A549 (cell line): ENCODE measurements at regions not wholly inside any gene's neighbourhood (a gene's known extent, or its start where the extent isn't known, plus 50 kb on each side); places are given as distances from the start of the nearest gene placed in this dataset.

Experiments used
- ATAC-seq, 2 experiments: fragments of 200-7000 bp in 1 of 2; fragments of >200 bp in 1 of 2; cut with Nextera tagmentation in 1 of 2; cut with Tn5 transposase in 1 of 2; 3 replicates each; pipeline versions ENCODE4 v1.8.0 to v1.9.1; 2018 to 2020; ENCODE audit warnings: mild to moderate bottlenecking in 1 of 2, moderate library complexity in 1 of 2
- CTCF ChIA-PET: fragments of 300-600 bp; sonication (Branson Sonifier 250); formaldehyde crosslinking; extraction: SDS; loops from one replicate; lab custom pipeline; 2021; ENCODE audit warnings: antibody characterized with exemption, inconsistent platforms; lab: Yijun Ruan, JAX
- POLR2A ChIA-PET: fragments of 350-600 bp; formaldehyde crosslinking; extraction: SDS; loops from one replicate; lab custom pipeline; 2021; ENCODE audit warnings: antibody characterized with exemption, inconsistent platforms; lab: Yijun Ruan, JAX
- DNase-seq, 2 experiments: peaks; one replicate each; pipeline versions ENCODE4 v3.0.0 to v3.0.0-alpha.2; 2011 to 2016; ENCODE audit warnings: low read depth in 1 of 2, low spot score in 1 of 2
- FAIRE-seq: peaks from 2 replicates; lab custom pipeline; 2011; peaks lifted over from hg19 to GRCh38; lab: Jason Lieb, UNC
- H3K27ac ChIP-seq, 2 experiments: fragments of >200 bp; sonication (Bioruptor Twin); formaldehyde crosslinking; 3 replicates each; pipeline ENCODE4 v1.5.1; 2016 to 2017
- H3K4me1 ChIP-seq: fragments of >200 bp; sonication (Bioruptor Twin); formaldehyde crosslinking; 3 replicates; pipeline ENCODE4 v1.6.1; 2016
- H3K4me2 ChIP-seq: fragments of >200 bp; sonication (Bioruptor Twin); formaldehyde crosslinking; 3 replicates; pipeline ENCODE4 v1.6.1; 2016
- H3K4me3 ChIP-seq: fragments of >200 bp; sonication (Bioruptor Twin); formaldehyde crosslinking; 3 replicates; pipeline ENCODE4 v1.5.1; 2016
- H3K9me3 ChIP-seq: fragments of >200 bp; sonication (Bioruptor Twin); formaldehyde crosslinking; 3 replicates; pipeline ENCODE4 v1.6.1; 2016
- ATOH8 ChIP-seq: fragments of 250-450 bp; sonication (Bioruptor Pico); IDR thresholded peaks from 2 replicates; pipeline ENCODE4 v1.5.0; 2020; ENCODE audit warnings: low read depth, mild to moderate bottlenecking, moderate library complexity
- BCL3 ChIP-seq: fragments of >200 bp; sonication (Bioruptor Twin); formaldehyde crosslinking; IDR thresholded peaks from 3 replicates; pipeline ENCODE4 v1.6.1; 2016
- EHF ChIP-seq: fragments of 250-450 bp; sonication (Bioruptor Pico); IDR thresholded peaks from 2 replicates; pipeline ENCODE4 v1.5.0; 2020; ENCODE audit warnings: mild to moderate bottlenecking
- EHMT2 ChIP-seq: fragments of 200-600 bp; sonication (generic); IDR thresholded peaks from 2 replicates; pipeline ENCODE4 v1.6.1; 2016; ENCODE audit warnings: antibody characterized with exemption, low read depth, mild to moderate bottlenecking, moderate library complexity
- ELK1 ChIP-seq: fragments of 150-350 bp; IDR thresholded peaks from 2 replicates; pipeline ENCODE4 v1.6.1; 2014; ENCODE audit warnings: low read depth, mild to moderate bottlenecking, low read length
- ESRRA ChIP-seq: fragments of 150-350 bp; IDR thresholded peaks from 2 replicates; pipeline ENCODE4 v1.6.1; 2014; ENCODE audit warnings: mild to moderate bottlenecking, low read length, borderline replicate concordance
- FOSL2 ChIP-seq, 2 experiments: fragments of 450-650 bp in 1 of 2; fragments of >200 bp in 1 of 2; sonication (Bioruptor Twin) in 1 of 2; formaldehyde crosslinking; IDR thresholded peaks; 2 replicates each; pipeline versions ENCODE4 v1.5.0 to v1.6.1; 2016 to 2020; ENCODE audit warnings: mild to moderate bottlenecking in 1 of 2, moderate library complexity in 1 of 2
- GATA3 ChIP-seq: IDR thresholded peaks from 2 replicates; pipeline ENCODE4 v1.6.1; 2012; ENCODE audit warnings: borderline replicate concordance
- HEYL ChIP-seq: fragments of 250-450 bp; sonication (Bioruptor Pico); IDR thresholded peaks from 2 replicates; pipeline ENCODE4 v1.8.0; 2021; ENCODE audit warnings: mild to moderate bottlenecking, moderate library complexity
- HOXA7 ChIP-seq: fragments of 250-450 bp; sonication (Bioruptor Pico); IDR thresholded peaks from 2 replicates; pipeline ENCODE4 v1.5.0; 2020; ENCODE audit warnings: mild to moderate bottlenecking, moderate library complexity
- HOXB13 ChIP-seq: fragments of 250-450 bp; sonication (Bioruptor Pico); IDR thresholded peaks from 2 replicates; pipeline ENCODE4 v1.5.0; 2020; ENCODE audit warnings: low read depth, mild to moderate bottlenecking, moderate library complexity
- JUNB ChIP-seq: fragments of >200 bp; sonication (Bioruptor Twin); formaldehyde crosslinking; IDR thresholded peaks from 2 replicates; pipeline ENCODE4 v1.6.1; 2016
- KDM5A ChIP-seq: fragments of 200-600 bp; sonication (generic); IDR thresholded peaks from 2 replicates; pipeline ENCODE4 v1.6.1; 2016; ENCODE audit warnings: antibody characterized with exemption, mild to moderate bottlenecking
- MAFK ChIP-seq: fragments of 450-650 bp; IDR thresholded peaks from 2 replicates; pipeline ENCODE4 v1.6.1; 2014; ENCODE audit not compliant: partially characterized antibody
- NR3C1 ChIP-seq: fragments of >200 bp; sonication (Bioruptor Twin); formaldehyde crosslinking; IDR thresholded peaks from 3 replicates; pipeline ENCODE4 v1.6.1; 2017
- POLR2A ChIP-seq: IDR thresholded peaks from 2 replicates; pipeline ENCODE4 v1.6.1; 2012; ENCODE audit warnings: mild to moderate bottlenecking, low read length
- REST ChIP-seq: fragments of 200-600 bp; sonication (generic); IDR thresholded peaks from 2 replicates; pipeline ENCODE4 v1.6.1; 2016; ENCODE audit warnings: antibody characterized with exemption, mild to moderate bottlenecking, moderate library complexity
- RFX5 ChIP-seq: fragments of 450-650 bp; IDR thresholded peaks from 2 replicates; pipeline ENCODE4 v1.7.1; 2014; ENCODE audit warnings: antibody characterized with exemption, mild to moderate bottlenecking, moderate library complexity
- SREBF2 ChIP-seq: fragments of 450-650 bp; IDR thresholded peaks from 2 replicates; pipeline ENCODE4 v1.6.1; 2014; ENCODE audit warnings: mild to moderate bottlenecking, moderate library complexity
- TFCP2L1 ChIP-seq: fragments of 250-450 bp; sonication (Bioruptor Pico); IDR thresholded peaks from 2 replicates; pipeline ENCODE4 v1.5.0; 2021; ENCODE audit warnings: mild to moderate bottlenecking
- TP53 ChIP-seq: fragments of 250-450 bp; sonication (Bioruptor Pico); IDR thresholded peaks from 2 replicates; pipeline ENCODE4 v1.5.0; 2021; ENCODE audit warnings: mild to moderate bottlenecking, moderate library complexity
- ZNF302 ChIP-seq: fragments of 250-450 bp; sonication (Bioruptor Pico); IDR thresholded peaks from 2 replicates; pipeline ENCODE4 v1.9.0; 2021; ENCODE audit warnings: inconsistent platforms, mild to moderate bottlenecking, moderate library complexity
- WGBS: methylation state at CpG from one replicate; pipeline ENCODE4 v1.1.6; 2017; ENCODE audit errors: missing lambda C conversion rate; 5-methylcytosine and 5-hydroxymethylcytosine counted together

GRCh38 chr6:120587381-120587780, 746.9 kb downstream of the TBC1D32 start:
- Histone ChIP-seq H3K4me1 (no peaks in the 10 kb centered on the region), H3K4me3 (no peak overlapping the region), H3K27ac (no peak overlapping the region), H3K9me3 (no peaks in the 10 kb centered on the region), H3K4me2 (no peak overlapping the region)
- FAIRE-seq (no peak), DNase-seq (no peak), ATAC-seq (no peak)
- POLR2A ChIA-PET, result no interaction called here
- WGBS, result 0% methylated on average over 1 of the region's 1 CpG
- TF ChIP-seq REST (no peak), BCL3 (no peak)
- TF ChIP-seq, all 56 proteins: peak for 0
- CTCF ChIA-PET, result no interaction called here

- TF ChIP-seq ZNF302 (CRISPR knock-in tag) (no peak), ATOH8 (no peak), EHF (CRISPR knock-in tag) (no peak), SREBF2 (no peak), KDM5A (no peak), FOSL2 (IDR thresholded peaks at IDR 0.05) (no peak), FOSL2 (CRISPR knock-in tag; IDR thresholded peaks at IDR 0.05) (no peak), POLR2A (no peak), EHMT2 (no peak), HOXB13 (no peak), GATA3 (no peak), ELK1 (no peak), RFX5 (no peak), HEYL (CRISPR knock-in tag) (no peak), HOXA7 (no peak), ESRRA (no peak)
- Histone ChIP-seq H3K9me3 (no peaks in the 10 kb centered on the region), H3K27ac (no peak overlapping the region), H3K4me2 (no peak overlapping the region), H3K4me1 (no peaks in the 10 kb centered on the region), H3K4me3 (no peak overlapping the region)
- ChIA-PET CTCF (no interaction called here), POLR2A (no interaction called here)
- DNase-seq (no peak), FAIRE-seq (no peak), ATAC-seq (no peak)
- 9% methylated on average over 5 of the region's 9 CpGs for WGBS
These were observed 750.0 kb downstream of the TBC1D32 start for GRCh38 chr6:120584111-120584760.

- ATAC-seq, result no peak
- H3K4me3 ChIP-seq, result no peak overlapping the region
- WGBS, result 13% methylated on average over 4 of the region's 4 CpGs
- ChIA-PET POLR2A (no interaction called here), CTCF (no interaction called here)
- no peak for DNase-seq
- H3K9me3 ChIP-seq, result no peaks in the 10 kb centered on the region
- TF ChIP-seq HEYL (CRISPR knock-in tag) (no peak), MAFK (no peak), TFCP2L1 (CRISPR knock-in tag) (no peak), NR3C1 (no peak), JUNB (no peak), TP53 (CRISPR knock-in tag) (no peak), REST (no peak)
- H3K4me2 ChIP-seq, result no peak overlapping the region
- H3K27ac ChIP-seq, result no peak overlapping the region
- H3K4me1 ChIP-seq, result no peaks in the 10 kb centered on the region
- no peak for FAIRE-seq
These were observed 758.2 kb downstream of the TBC1D32 start for GRCh38 chr6:120576061-120576460.
